Lung (tissue), 11 donors: ENCODE measurements at regions not wholly inside any gene's neighbourhood (a gene's known extent, or its start where the extent isn't known, plus 50 kb on each side); places are given as distances from the start of the nearest gene placed in this dataset.

Source experiments
- ATAC-seq: fragments of 200-7000 bp; cut with Tn5 transposase; one replicate; pipeline ENCODE4 v1.9.1; 2020; ENCODE audit warnings: moderate number of reproducible peaks; ENCODE audit not compliant: insufficient read depth, low FRiP score
- DNase-seq, 3 donors: peaks; one replicate each; pipeline ENCODE4 v3.0.0-alpha.2; 2013 to 2017
- H3K27ac ChIP-seq, 2 donors: one replicate each; pipeline ENCODE4 v1.5.1; 2013; ENCODE audit warnings: mild to moderate bottlenecking in 2 of 2, moderate library complexity in 2 of 2, control low read depth in 1 of 2, inconsistent platforms in 1 of 2, low read depth in 1 of 2, low read length in 1 of 2
- H3K27me3 ChIP-seq, 3 donors: one replicate each; pipeline ENCODE4 v1.5.1; 2013; ENCODE audit warnings: low read length in 2 of 3; ENCODE audit not compliant: control insufficient read depth in 3 of 3, insufficient read depth in 3 of 3
- H3K36me3 ChIP-seq, 4 donors: one replicate each; pipeline ENCODE4 v1.5.1; 2013; ENCODE audit warnings: low read length in 4 of 4, mild to moderate bottlenecking in 1 of 4, moderate library complexity in 1 of 4; ENCODE audit not compliant: control insufficient read depth in 4 of 4, insufficient read depth in 4 of 4
- H3K4me1 ChIP-seq, 5 donors: one replicate each; pipeline ENCODE4 v1.5.1; 2013; ENCODE audit warnings: low read length in 5 of 5, mild to moderate bottlenecking in 2 of 5, moderate library complexity in 1 of 5; ENCODE audit not compliant: control insufficient read depth in 5 of 5, insufficient read depth in 5 of 5
- H3K4me3 ChIP-seq: one replicate; pipeline ENCODE4 v1.5.1; 2013; ENCODE audit warnings: mild to moderate bottlenecking, control low read depth, moderate library complexity
- H3K9ac ChIP-seq, 2 donors: one replicate each; pipeline ENCODE4 v1.5.1; 2013; ENCODE audit warnings: low read length in 2 of 2, control low read depth in 1 of 2; ENCODE audit not compliant: insufficient read depth in 1 of 2
- H3K9me3 ChIP-seq, 4 donors: one replicate each; pipeline ENCODE4 v1.5.1; 2013; ENCODE audit warnings: low read length in 3 of 4, mild to moderate bottlenecking in 1 of 4, moderate library complexity in 1 of 4; ENCODE audit not compliant: control insufficient read depth in 4 of 4, insufficient read depth in 3 of 4
- WGBS, 2 donors: extraction: QIAGEN DNeasy Blood & Tissue Kit; methylation state at CpG; one replicate each; pipeline ENCODE4 v1.1.7; 2013; 5-methylcytosine and 5-hydroxymethylcytosine counted together
- TF ChIP-seq, protein P1 (sequence below): IDR thresholded peaks from 2 replicates; pipeline ENCODE4 v1.5.1; 2012; ENCODE audit warnings: mild to moderate bottlenecking; ENCODE audit errors: control extremely low read depth, extremely low read depth
- donor health status: control.
- donor health status: control.
- donor health status: Bipolar disorder and iron deficiency.
- donor health status: healthy.
- donor health status: DM: yes; HTN: yes; CAD: no.

DNA sequence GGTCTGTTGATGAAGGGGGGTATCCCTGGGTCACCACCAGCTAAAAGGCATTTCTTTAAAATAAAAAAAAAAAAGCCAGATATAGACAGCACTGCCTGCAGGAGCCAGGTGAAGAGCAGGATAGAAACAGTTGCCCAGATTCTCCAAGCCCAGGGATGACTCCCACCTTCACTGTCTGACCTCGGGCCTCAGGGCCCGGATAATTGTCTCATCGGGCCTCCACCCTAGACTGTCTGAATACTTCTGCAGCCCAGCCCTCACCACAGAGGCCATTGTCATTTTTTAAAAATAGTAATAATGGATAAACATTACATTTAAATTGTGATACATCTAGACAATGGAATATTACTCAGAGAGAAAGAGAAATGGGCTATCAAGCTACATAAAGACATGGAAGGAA lies 92.8 kb upstream of the TNRC6C start:
- DNase-seq (no peak), ATAC-seq (no peak)
- Histone ChIP-seq H3K9ac (no peak overlapping the region), H3K4me3 (no peak overlapping the region), H3K36me3 (no peaks in the 10 kb centered on the region), H3K27ac (no peak overlapping the region), H3K27me3 (peaks cover 0 to 3% (median 0%) of the 10 kb centered on the region in 3 donors), H3K9me3 (no peaks in the 10 kb centered on the region), H3K4me1 (peaks cover 0 to 24% (median 10%) of the 10 kb centered on the region in 5 donors)
- TF ChIP-seq, protein P1, sequence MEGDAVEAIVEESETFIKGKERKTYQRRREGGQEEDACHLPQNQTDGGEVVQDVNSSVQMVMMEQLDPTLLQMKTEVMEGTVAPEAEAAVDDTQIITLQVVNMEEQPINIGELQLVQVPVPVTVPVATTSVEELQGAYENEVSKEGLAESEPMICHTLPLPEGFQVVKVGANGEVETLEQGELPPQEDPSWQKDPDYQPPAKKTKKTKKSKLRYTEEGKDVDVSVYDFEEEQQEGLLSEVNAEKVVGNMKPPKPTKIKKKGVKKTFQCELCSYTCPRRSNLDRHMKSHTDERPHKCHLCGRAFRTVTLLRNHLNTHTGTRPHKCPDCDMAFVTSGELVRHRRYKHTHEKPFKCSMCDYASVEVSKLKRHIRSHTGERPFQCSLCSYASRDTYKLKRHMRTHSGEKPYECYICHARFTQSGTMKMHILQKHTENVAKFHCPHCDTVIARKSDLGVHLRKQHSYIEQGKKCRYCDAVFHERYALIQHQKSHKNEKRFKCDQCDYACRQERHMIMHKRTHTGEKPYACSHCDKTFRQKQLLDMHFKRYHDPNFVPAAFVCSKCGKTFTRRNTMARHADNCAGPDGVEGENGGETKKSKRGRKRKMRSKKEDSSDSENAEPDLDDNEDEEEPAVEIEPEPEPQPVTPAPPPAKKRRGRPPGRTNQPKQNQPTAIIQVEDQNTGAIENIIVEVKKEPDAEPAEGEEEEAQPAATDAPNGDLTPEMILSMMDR = no peak
- WGBS, 2 donors = 68 to 85% methylated on average over 3 of the region's 3 CpGs

DNA sequence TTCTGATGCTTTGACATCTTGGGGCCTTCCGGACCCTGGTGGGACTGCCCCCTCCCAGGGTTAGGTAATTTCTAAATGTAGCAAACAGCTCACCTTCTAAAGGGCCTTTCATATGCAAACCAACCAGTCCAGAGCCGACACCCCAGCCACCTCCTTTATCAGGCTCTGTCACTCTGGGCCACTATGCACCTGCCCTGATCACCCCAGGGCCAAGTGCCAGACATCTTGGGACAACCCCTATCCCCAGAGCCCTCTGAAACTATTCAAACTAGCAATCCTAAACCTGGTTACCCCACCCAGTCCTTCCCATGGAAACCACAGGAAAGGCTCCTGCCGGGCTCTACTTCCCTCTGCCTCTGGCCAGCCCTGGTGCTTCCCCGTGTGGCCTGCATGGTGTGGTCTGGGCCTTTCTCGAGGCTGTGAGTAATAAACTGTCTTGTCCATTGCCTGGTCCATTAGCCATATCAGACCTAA lies 91.2 kb upstream of the TNRC6C start:
- H3K36me3 ChIP-seq = no peaks in the 10 kb centered on the region
- H3K4me1 ChIP-seq = peaks cover 0 to 24% (median 10%) of the 10 kb centered on the region in 5 donors
- WGBS, 2 donors = 44 to 68% methylated on average over 5 of the region's 5 CpGs
- no peak overlapping the region for H3K9ac ChIP-seq
- TF ChIP-seq, protein P1 = no peak
- H3K27ac ChIP-seq = no peak overlapping the region
- H3K4me3 ChIP-seq = no peak overlapping the region
- ATAC-seq (no peak), DNase-seq (no peak)
- H3K9me3 ChIP-seq = no peaks in the 10 kb centered on the region
- no peaks in the 10 kb centered on the region for H3K27me3 ChIP-seq

DNA sequence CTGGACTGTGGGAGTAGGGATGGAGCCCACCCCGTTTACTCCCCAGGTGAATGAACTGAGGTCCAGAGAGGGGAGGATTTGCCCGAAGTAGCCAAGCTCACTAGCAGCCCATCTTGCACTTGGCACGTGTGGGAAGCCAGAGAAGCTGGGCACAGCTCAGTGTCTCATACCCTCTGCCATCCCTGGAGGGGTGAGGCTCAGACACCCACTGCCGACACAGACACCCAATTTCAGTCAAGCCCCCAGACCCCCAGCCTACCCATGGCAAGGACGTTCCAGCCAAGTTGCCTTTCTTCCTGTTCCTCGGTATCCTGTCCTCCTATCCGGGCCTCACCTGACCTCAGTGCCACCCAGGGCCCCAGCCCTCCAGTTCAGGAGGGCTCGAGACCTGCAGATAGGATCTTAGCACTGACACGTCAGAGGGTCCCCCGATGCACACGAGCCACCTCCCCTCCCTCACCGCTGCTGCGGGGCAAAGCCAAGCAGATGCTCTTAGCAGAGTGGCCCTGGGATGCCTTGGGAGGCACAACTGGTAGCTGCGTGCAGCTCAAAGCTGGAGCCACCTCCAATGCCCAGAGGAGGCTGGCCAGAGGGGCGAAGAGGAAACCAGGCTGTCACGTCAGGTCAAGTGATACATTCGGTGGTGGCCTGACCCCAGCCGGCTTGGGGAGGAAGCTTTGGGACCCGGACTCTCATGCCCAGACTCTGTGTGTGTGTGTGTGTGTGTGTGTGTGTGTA lies 90.4 kb upstream of the TNRC6C start:
- no peak overlapping the region for H3K27ac ChIP-seq
- WGBS, 2 donors = 86 to 94% methylated on average over 19 of the region's 19 CpGs
- H3K4me3 ChIP-seq = no peak overlapping the region
- H3K36me3 ChIP-seq = no peaks in the 10 kb centered on the region
- TF ChIP-seq, protein P1 = no peak
- ATAC-seq (no peak), DNase-seq (no peak)
- no peaks in the 10 kb centered on the region for H3K9me3 ChIP-seq
- H3K4me1 ChIP-seq = peaks cover 0 to 24% (median 14%) of the 10 kb centered on the region in 5 donors
- peaks cover 0 to 4% (median 0%) of the 10 kb centered on the region in 3 donors for H3K27me3 ChIP-seq
- no peak overlapping the region for H3K9ac ChIP-seq
